GM18907 (cell line): ENCODE measurements at regions not wholly inside any gene's neighbourhood (a gene's known extent, or its start where the extent isn't known, plus 50 kb on each side); places are given as distances from the start of the nearest gene placed in this dataset.
A peak's percentile ranks its signal among the peaks of the same experiment; 100 is the strongest.
"Not testable (repeated sequence)": the region's sequence is repeated elsewhere in the genome, so short reads cannot be mapped to it uniquely, and the experiment has no call there.

ENCODE experiments used
- ATAC-seq: cut with Tn5 transposase; IDR thresholded peaks from one replicate; pipeline ENCODE4 v1.9.1; 2021; ENCODE audit warnings: mild to moderate bottlenecking, moderate library complexity; ENCODE audit not compliant: unreplicated experiment

GRCh38 chr12:93079271-93079670, 150.2 kb upstream of the EEA1 start:
- ATAC-seq, result no peak

GRCh38 chr12:93079976-93080375, 150.9 kb upstream of the EEA1 start:
- ATAC-seq, result no peak

GRCh38 chr12:93080452-93080851, 151.4 kb upstream of the EEA1 start:
- ATAC-seq, result no peak

GRCh38 chr12:93080994-93081809, 152.1 kb upstream of the EEA1 start:
- ATAC-seq, result no peak

GRCh38 chr12:93081810-93082165, 152.7 kb upstream of the EEA1 start:
- ATAC-seq, result no peak

GRCh38 chr12:93085383-93086287, 156.5 kb upstream of the EEA1 start:
- ATAC-seq, result no peak

GRCh38 chr12:93086288-93086727, 157.2 kb upstream of the EEA1 start:
- no peak for ATAC-seq

GRCh38 chr12:93087840-93088610, 158.9 kb upstream of the EEA1 start:
- no peak for ATAC-seq

- no peak for ATAC-seq
Observed at GRCh38 chr12:93089805-93090569, 160.9 kb upstream of the EEA1 start.

GRCh38 chr12:93090731-93091172, 161.7 kb upstream of the EEA1 start:
- no peak for ATAC-seq

GRCh38 chr12:93091886-93092648, 163.0 kb upstream of the EEA1 start:
- no peak for ATAC-seq

GRCh38 chr12:93092649-93092945, 163.5 kb upstream of the EEA1 start:
- ATAC-seq, result no peak

- ATAC-seq, result no peak
Observed at GRCh38 chr12:93093243-93093642, 164.1 kb upstream of the EEA1 start.

- ATAC-seq, result not testable (repeated sequence)
Observed at GRCh38 chr12:93094222-93094621, 165.1 kb upstream of the EEA1 start.

- peak; percentile 93 for ATAC-seq
Observed at GRCh38 chr12:93094988-93095737, 166.1 kb upstream of the EEA1 start.

GRCh38 chr12:93097417-93097816, 168.3 kb upstream of the EEA1 start:
- no peak for ATAC-seq

- peak; percentile 53 for ATAC-seq
Observed at GRCh38 chr12:93098077-93098476, 169.0 kb upstream of the EEA1 start.

- ATAC-seq, result no peak
Observed at GRCh38 chr12:93099792-93100191, 170.7 kb upstream of the EEA1 start.

GRCh38 chr12:93100610-93101009, 171.5 kb upstream of the EEA1 start:
- ATAC-seq, result no peak
